ENCODE measurements at regions not wholly inside any gene's neighbourhood (a gene's known extent, or its start where the extent isn't known, plus 50 kb on each side); places are given as distances from the start of the nearest gene placed in this dataset.

DNA sequence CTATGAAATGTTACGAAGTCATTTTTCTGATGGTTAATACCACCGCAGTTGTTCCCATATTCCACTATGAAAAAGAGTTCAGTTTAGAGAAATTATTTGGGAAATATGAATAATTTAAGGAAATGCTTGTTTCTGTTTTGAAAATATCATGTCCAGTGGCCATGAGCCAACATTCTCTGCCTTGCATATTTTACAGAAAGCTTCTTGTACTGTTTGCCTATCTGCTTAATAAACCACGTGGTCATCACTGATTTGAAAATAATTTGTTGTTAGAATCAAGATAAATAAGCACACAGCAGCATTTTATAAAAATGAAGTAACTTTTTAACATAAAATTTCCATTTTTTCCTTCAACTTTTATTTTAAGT lies 381.5 kb upstream of the CDH18 start:
- TF ChIP-seq, protein P1, sequence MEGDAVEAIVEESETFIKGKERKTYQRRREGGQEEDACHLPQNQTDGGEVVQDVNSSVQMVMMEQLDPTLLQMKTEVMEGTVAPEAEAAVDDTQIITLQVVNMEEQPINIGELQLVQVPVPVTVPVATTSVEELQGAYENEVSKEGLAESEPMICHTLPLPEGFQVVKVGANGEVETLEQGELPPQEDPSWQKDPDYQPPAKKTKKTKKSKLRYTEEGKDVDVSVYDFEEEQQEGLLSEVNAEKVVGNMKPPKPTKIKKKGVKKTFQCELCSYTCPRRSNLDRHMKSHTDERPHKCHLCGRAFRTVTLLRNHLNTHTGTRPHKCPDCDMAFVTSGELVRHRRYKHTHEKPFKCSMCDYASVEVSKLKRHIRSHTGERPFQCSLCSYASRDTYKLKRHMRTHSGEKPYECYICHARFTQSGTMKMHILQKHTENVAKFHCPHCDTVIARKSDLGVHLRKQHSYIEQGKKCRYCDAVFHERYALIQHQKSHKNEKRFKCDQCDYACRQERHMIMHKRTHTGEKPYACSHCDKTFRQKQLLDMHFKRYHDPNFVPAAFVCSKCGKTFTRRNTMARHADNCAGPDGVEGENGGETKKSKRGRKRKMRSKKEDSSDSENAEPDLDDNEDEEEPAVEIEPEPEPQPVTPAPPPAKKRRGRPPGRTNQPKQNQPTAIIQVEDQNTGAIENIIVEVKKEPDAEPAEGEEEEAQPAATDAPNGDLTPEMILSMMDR (IDR thresholded peaks at IDR 0.05) = no peak
- no peak for TF ChIP-seq EZH2 (IDR thresholded peaks at IDR 0.05; ENCODE audit: borderline replicate concordance, insufficient read depth, low read depth, low read length, poor library complexity, severe bottlenecking)

All from B cell (primary cell).